AG09319 (cell line): ENCODE measurements at regions not wholly inside any gene's neighbourhood (a gene's known extent, or its start where the extent isn't known, plus 50 kb on each side); places are given as distances from the start of the nearest gene placed in this dataset.

ENCODE experiments used
- DNase-seq: peaks from one replicate; pipeline ENCODE4 v3.0.0-alpha.2; 2010; ENCODE audit warnings: low read depth; ENCODE audit errors: extremely low read depth
- TF ChIP-seq, protein P1 (sequence below): IDR thresholded peaks from 2 replicates; pipeline ENCODE4 v1.5.1; 2011; ENCODE audit warnings: low read depth, mild to moderate bottlenecking, inconsistent platforms, low read length, moderate library complexity

DNA sequence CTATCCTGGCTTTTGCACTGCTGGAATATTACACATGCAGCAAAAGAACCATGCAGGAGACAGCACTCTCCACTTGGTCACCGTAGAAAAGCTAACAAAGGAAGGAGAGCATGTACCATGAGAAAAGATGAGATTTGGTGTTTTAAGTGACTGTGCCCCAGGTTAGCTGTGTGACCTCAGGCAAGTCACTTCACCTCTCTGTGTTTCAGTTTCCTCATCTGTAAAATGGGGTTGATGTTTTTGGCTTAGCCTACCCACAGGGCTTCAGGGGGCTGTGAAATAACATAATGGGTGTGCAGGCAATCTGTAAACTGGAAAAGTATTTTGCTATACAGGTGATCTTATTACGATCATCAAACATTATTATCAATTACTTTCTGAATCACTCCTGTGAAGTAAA, 69.3 kb upstream of the SLC6A11 start:
- no peak for DNase-seq

DNA sequence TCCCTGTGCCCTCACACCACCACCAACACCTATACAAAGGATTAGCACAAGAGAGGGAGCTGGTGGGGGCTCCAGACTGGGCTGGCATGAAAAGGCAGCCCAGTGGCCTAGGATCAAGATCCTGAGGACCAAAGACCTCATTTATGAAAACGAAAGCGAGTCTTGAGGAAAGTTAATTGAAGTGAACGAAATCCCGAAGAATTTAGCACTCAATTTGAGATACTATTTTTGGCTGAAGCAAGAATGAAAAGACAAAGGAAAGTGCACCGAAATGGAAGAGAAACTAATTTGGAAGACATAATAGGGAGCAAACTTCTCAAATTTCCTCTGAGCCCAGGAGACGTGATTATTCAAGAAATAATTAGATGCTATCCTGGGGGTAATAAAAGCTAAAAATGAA, 68.7 kb upstream of the SLC6A11 start:
- no peak for DNase-seq

More for the DNA sequence above, 69.3 kb upstream of the SLC6A11 start:
- TF ChIP-seq, protein P1, sequence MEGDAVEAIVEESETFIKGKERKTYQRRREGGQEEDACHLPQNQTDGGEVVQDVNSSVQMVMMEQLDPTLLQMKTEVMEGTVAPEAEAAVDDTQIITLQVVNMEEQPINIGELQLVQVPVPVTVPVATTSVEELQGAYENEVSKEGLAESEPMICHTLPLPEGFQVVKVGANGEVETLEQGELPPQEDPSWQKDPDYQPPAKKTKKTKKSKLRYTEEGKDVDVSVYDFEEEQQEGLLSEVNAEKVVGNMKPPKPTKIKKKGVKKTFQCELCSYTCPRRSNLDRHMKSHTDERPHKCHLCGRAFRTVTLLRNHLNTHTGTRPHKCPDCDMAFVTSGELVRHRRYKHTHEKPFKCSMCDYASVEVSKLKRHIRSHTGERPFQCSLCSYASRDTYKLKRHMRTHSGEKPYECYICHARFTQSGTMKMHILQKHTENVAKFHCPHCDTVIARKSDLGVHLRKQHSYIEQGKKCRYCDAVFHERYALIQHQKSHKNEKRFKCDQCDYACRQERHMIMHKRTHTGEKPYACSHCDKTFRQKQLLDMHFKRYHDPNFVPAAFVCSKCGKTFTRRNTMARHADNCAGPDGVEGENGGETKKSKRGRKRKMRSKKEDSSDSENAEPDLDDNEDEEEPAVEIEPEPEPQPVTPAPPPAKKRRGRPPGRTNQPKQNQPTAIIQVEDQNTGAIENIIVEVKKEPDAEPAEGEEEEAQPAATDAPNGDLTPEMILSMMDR, result no peak

DNA sequence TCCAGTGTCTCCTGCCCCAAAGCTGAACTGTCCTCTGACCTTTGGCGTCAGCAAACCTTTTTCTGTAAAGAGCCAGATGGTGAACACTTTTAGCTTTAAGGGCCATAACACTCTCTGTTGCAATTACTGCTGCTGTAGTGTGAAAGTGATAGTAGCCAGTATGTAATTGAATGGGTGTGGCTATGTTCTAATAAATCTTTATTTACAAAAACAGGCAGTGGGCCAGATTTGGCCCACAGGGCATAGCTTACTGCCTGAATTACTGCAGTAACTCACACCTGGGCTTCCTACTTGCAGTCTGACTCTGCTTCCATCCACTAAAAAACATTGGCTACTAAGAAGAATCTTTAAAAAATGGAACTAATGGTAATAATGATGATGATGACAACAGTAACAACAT, 68.0 kb upstream of the SLC6A11 start:
- no peak for DNase-seq
- TF ChIP-seq, protein P1, result no peak

More for the DNA sequence above, 68.7 kb upstream of the SLC6A11 start:
- TF ChIP-seq, protein P1, result no peak

DNA sequence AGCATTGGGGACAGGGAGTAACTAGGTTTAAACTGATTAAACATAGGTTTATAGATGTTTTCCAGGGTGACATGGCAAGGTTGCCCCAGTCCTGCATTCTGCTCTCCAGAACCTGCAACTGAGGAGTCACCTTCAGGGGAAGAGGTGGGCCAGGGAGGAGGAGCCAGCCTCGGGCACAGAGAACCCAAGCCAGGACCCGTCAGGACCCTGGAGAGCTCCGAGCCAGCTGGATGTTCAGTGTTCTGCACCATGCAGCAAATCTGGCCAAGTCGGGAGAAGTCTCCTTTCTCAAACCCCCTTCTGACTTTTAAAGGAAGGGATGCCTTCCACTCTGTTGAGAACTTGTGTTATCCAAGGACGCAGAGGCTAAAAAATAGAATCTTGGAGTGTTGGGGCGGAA, 62.1 kb upstream of the SLC6A11 start:
- no peak for DNase-seq
- TF ChIP-seq, protein P1, result no peak

DNA sequence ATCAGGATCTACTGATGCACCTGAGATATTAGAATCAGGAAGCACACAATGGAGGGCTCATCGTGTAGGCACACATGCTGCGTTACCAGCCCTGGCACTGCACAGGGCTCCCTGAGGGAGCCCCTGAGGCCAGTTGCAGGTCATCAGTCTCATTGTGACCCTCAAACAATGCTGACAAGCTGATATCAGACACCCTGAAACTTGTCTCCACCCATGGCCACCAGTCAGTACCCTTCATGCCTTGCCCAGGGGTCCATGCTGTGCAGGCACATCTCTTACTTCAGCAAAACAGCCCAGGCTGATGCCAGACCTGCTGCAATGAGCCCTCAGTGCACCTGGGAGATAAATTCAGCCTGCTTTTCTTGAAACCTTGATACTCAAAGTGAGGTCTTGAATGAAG, 59.5 kb upstream of the SLC6A11 start:
- no peak for DNase-seq
- TF ChIP-seq, protein P1, result no peak

DNA sequence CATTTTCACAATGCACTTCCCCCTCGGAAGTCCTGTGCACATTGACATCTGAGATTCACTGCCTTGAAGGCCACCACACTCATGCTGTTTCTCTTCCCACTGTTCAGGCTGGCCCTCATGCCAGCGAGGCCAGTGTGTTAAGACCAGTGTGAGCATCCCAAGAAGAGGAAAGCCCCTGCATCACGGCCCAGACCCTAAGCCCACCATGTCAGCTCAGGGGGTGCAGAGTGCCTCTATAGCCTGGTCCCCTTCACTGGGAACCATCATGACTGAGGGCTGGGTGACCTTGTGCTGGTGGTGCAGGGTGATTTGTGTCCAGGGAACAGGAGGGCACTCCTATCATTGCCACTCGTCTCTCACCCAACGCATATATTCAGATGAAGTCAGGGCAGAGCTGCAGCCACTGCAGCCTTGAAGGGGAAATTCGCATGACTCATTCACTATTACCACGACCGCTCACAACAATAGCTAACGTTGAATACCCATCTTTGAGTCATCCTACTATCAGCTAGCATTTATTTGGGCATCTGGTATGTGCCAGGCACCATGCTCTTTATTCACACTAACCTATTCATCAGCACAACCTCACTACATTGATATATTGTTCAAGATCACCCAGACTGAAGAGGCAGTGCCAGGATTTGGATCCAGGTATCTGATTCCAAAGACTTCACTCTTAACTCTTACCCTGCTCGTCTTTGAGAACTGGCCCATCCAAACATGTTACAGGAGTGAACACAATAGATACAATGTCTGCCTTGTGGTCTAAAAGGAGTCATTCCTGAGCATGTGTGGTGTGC, 58.8 kb upstream of the SLC6A11 start:
- TF ChIP-seq, protein P1, result no peak
- no peak for DNase-seq

DNA sequence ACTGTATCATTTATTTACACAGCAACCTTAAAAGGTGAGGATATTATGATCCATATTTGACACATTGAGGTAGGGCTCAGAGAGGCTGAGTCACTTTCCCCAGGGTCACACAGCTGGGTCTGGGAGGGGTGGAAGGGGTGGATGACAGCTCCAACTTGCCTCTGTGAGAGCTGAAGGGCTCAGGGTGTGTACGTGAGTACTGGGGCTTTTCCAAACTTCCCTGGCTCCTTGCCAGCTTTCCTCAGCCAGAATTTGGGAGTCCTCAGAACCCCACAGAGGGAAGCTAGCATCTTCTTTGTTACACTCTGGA, 58.3 kb upstream of the SLC6A11 start:
- DNase-seq, result no peak

More for the DNA sequence above, 58.3 kb upstream of the SLC6A11 start:
- TF ChIP-seq, protein P1, result no peak
